Right atrium auricular region (tissue), 2 donors: ENCODE measurements at regions not wholly inside any gene's neighbourhood (a gene's known extent, or its start where the extent isn't known, plus 50 kb on each side); places are given as distances from the start of the nearest gene placed in this dataset.

Experiments
- DNase-seq: peaks from one replicate; pipeline ENCODE4 v3.0.0-alpha.2; 2019; ENCODE audit warnings: low spot score
- H3K27ac ChIP-seq, 2 donors: fragments of 200-600 bp; sonication (generic); 1 replicate in 1 of 2; 2 replicates in 1 of 2; pipeline ENCODE4 v1.5.1; 2016 to 2019
- H3K27me3 ChIP-seq, 2 donors: fragments of 200-600 bp; sonication (generic); one replicate each; pipeline versions ENCODE4 v1.5.1 to v1.6.0; 2017 to 2019
- H3K36me3 ChIP-seq: fragments of 200-600 bp; sonication (generic); one replicate; pipeline ENCODE4 v1.5.1; 2016
- H3K4me1 ChIP-seq, 2 donors: fragments of 200-600 bp; sonication (generic); one replicate each; pipeline versions ENCODE4 v1.5.1 to v1.6.0; 2017 to 2019
- H3K4me3 ChIP-seq, 2 donors: fragments of 200-600 bp; sonication (generic); 1 replicate in 1 of 2; 2 replicates in 1 of 2; pipeline ENCODE4 v1.5.1; 2017 to 2019; ENCODE audit warnings: mild to moderate bottlenecking in 1 of 2, moderate library complexity in 1 of 2
- H3K9me3 ChIP-seq, 2 donors: fragments of 200-600 bp; sonication (generic); one replicate each; pipeline ENCODE4 v1.5.1; 2019
- TF ChIP-seq, protein P1 (sequence below), 2 donors: fragments of 200-600 bp; sonication (generic); IDR thresholded peaks; one replicate each; pipeline ENCODE4 v1.5.1; 2019; ENCODE audit warnings: antibody characterized with exemption in 2 of 2

DNA sequence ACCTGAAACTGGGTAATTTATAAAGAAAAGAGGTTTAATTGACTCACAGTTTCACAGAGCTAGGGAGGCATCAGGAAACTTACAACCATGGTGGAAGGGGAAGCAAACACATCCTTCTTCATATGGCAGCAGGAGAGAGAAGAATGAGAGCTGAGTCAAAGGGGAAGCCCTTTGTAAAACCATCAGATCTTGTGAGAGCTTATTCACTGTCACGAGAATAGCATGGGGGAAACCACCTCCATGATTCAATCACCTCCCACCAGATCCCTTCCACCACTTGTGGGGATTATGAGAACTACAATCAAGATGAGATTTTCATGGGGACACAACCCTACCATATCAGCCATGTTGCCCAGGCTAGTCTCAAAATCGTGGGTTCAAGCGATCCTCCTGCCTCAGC is 143.4 kb downstream of the FGF18 start:
- Histone ChIP-seq H3K4me3 (no peak overlapping the region), H3K9me3 (no peaks in the 10 kb centered on the region), H3K27me3 (no peaks in the 10 kb centered on the region), H3K36me3 (no peaks in the 10 kb centered on the region), H3K4me1 (no peaks in the 10 kb centered on the region), H3K27ac (no peak overlapping the region)
- TF ChIP-seq, protein P1, sequence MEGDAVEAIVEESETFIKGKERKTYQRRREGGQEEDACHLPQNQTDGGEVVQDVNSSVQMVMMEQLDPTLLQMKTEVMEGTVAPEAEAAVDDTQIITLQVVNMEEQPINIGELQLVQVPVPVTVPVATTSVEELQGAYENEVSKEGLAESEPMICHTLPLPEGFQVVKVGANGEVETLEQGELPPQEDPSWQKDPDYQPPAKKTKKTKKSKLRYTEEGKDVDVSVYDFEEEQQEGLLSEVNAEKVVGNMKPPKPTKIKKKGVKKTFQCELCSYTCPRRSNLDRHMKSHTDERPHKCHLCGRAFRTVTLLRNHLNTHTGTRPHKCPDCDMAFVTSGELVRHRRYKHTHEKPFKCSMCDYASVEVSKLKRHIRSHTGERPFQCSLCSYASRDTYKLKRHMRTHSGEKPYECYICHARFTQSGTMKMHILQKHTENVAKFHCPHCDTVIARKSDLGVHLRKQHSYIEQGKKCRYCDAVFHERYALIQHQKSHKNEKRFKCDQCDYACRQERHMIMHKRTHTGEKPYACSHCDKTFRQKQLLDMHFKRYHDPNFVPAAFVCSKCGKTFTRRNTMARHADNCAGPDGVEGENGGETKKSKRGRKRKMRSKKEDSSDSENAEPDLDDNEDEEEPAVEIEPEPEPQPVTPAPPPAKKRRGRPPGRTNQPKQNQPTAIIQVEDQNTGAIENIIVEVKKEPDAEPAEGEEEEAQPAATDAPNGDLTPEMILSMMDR (IDR thresholded peaks at IDR 0.05), result no peak
- no peak for DNase-seq

DNA sequence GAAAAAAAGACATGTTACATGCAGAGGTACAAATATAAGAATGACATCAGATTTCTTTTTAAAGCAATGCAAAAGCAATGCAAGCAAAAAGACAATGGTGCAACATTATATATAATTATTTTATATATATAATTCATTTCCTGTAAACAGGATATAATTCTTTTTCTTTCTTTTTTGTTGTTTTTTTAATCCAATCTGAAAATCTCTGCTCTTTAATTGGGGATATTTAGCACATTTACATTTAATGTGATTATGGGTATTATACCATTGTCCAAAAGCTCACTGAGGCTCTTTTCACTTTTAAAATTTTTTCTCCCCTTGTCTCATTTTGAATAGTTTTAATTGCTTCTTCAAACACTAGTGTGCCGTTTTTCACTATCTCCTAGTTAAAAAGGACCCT is 148.9 kb downstream of the FGF18 start:
- TF ChIP-seq, protein P1 (IDR thresholded peaks at IDR 0.05), result no peak
- Histone ChIP-seq H3K27me3 (no peaks in the 10 kb centered on the region), H3K4me1 (peaks cover 0 to 2% of the 10 kb centered on the region in 2 donors), H3K9me3 (peaks cover 0 to 28% of the 10 kb centered on the region in 2 donors), H3K36me3 (no peaks in the 10 kb centered on the region), H3K4me3 (no peak overlapping the region), H3K27ac (no peak overlapping the region)
- DNase-seq, result no peak

DNA sequence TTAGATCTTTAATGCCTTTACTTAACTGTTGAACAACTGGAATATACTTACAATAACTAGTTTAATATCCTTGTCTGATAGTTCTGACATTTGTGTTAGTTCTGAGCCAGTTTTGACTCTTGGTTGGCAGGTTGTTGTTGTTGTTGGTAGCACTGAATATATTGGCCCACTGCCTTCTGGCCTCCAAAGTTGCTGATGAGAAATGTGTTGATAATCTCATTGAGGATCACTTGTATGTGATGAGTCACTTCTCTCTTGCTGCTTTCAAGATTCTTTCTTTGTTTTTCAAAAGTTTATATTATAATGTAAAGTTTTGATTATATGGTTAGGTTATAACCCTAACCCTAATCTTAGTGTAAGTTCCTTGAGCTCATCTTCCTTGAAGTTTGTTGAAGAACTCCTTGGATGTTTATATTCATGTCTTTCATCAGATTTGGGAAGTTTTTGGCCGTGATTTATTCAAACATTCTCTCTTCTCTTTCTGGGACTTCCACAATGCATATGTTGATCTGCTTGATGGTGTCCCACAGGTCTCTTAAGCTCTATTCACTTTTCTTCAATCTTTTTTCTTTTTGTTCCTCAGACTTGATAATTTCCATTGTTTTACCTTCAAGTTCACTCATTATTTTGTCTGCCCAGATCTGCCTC is 149.7 kb downstream of the FGF18 start:
- Histone ChIP-seq H3K4me3 (no peak overlapping the region), H3K4me1 (peaks cover 0 to 5% of the 10 kb centered on the region in 2 donors), H3K27me3 (no peaks in the 10 kb centered on the region), H3K27ac (no peak overlapping the region), H3K9me3 (peaks cover 0 to 28% of the 10 kb centered on the region in 2 donors), H3K36me3 (no peaks in the 10 kb centered on the region)
- no peak for DNase-seq
- TF ChIP-seq, protein P1 (IDR thresholded peaks at IDR 0.05), result no peak

DNA sequence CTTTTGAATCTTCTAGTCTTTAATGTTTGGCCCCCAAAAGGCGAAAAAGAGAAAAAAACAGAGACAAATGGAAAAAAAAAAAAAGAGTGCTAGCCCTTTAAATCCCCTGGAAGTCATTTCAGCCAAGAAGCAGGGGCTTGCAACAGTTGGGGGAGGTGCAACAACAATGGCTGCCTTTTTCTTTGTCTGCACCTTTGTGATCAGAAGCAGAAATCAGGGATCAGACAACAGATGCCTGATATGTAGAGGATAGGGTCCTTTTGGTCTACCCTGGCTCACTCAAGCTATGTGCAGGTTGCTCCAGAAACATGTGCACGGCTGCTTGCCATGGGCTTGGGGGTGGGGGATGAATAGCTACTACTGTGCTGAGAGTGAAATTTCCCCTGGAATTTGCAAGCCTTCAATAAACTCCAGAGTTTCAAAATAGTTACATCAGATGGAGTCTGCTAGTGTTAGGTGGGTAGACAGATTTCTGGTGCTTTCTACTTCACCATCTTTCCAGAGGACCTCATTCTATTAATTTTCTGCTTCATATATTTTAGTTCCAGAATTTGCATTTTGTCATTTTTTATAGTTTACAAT is 150.9 kb downstream of the FGF18 start:
- Histone ChIP-seq H3K36me3 (no peaks in the 10 kb centered on the region), H3K4me3 (no peak overlapping the region), H3K9me3 (peaks cover 0 to 28% of the 10 kb centered on the region in 2 donors), H3K27me3 (no peaks in the 10 kb centered on the region), H3K4me1 (peaks cover 0 to 5% of the 10 kb centered on the region in 2 donors), H3K27ac (no peak overlapping the region)
- TF ChIP-seq, protein P1 (IDR thresholded peaks at IDR 0.05), result no peak
- no peak for DNase-seq

DNA sequence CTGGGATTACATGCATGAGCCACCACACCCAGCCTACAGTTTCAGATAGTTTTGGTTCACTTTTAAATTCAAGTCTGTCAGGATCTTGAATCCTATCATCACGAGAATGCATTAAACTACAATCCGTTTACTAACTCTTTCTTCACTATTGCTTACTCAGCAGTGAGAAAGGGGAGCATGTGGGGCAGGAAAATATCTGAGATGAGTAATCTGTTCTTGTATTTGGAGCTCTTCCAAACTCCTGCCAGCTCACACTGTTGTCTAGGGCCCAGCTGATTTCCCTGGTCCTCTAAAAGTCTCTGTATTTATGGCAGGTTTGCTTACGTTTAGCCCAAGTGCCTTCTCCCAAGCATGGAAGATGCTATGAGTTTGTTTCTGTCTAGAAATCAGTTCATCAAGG is 152.2 kb downstream of the FGF18 start:
- TF ChIP-seq, protein P1 (IDR thresholded peaks at IDR 0.05), result no peak
- DNase-seq, result no peak
- Histone ChIP-seq H3K27me3 (no peaks in the 10 kb centered on the region), H3K4me1 (peaks cover 0 to 5% of the 10 kb centered on the region in 2 donors), H3K9me3 (peaks cover 0 to 28% of the 10 kb centered on the region in 2 donors), H3K4me3 (no peak overlapping the region), H3K36me3 (no peaks in the 10 kb centered on the region), H3K27ac (no peak overlapping the region)
